HG02571 (cell line): ENCODE measurements at regions not wholly inside any gene's neighbourhood (a gene's known extent, or its start where the extent isn't known, plus 50 kb on each side); places are given as distances from the start of the nearest gene placed in this dataset.
"Not testable (repeated sequence)": the region's sequence is repeated elsewhere in the genome, so short reads cannot be mapped to it uniquely, and the experiment has no call there.

Source experiments
- ATAC-seq: cut with Tn5 transposase; IDR thresholded peaks from one replicate; pipeline ENCODE4 v1.9.1; 2021; ENCODE audit warnings: mild to moderate bottlenecking, moderate library complexity; ENCODE audit not compliant: unreplicated experiment

- not testable (repeated sequence) for ATAC-seq
Observed at GRCh38 chr14:105600195-105600938, 74.0 kb downstream of the TMEM121 start.

DNA sequence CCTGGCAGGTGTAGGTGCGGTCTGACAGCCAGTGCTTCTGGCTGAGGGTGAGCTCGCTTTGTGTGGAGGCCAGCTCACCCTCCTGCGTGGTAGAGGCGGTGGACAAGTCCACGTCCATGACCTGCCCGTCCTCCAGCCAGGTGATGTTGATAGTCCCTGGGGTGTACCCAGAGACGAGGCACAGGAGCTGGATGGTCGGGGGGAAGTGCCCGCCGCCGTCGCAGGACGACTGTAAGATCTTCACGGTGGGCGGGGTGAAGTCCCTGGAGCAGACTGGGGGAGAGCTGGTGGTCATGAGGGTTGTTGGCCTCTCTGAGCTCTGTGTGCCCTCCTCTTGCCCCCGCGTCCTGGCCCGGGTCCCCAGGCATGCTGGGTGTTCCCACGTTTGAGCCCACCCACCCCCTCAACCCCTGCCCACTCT is 74.6 kb downstream of the TMEM121 start:
- ATAC-seq = no peak

DNA sequence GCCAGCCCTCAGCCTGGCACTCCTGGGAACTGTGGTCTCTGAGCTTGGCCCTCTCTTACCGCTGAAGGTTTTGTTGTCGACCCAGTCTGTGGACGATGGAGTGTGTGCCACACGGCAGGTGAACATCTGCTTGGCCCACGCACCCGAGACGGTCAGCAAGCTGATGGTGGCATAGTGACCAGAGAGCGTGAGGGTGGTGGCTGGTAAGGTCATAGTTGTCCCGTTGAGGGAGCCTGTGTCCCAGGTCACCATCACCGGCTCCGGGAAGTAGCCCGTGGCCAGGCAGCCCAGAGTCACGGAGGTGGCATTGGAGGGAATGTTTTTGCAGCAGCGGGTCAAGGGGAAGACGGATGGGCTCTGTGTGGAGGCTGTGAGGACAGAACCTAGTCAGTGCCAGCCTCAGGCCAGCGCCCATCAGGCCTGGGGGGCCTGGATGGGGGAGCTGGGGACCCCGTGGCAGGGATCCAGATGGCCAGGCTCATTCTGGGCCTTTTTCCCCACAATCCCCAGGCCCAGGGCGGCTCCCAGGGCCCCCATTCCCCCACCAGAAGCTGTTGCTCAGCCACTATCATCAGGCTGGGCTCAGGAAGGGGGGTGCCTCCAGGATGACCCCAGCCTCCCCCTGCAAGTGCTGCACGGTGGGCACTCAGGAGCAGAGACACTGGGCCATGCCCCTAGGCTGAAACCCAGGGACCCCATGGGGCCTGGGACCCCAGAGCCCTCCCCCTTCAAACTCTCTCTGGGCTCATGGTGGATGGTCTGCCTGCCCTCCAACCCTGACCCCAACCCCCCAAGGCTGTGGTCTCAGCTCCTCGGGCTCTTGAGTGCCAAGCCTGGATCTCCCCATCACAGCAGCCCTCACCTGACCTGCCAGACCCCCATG is 75.2 kb downstream of the TMEM121 start:
- ATAC-seq = no peak

DNA sequence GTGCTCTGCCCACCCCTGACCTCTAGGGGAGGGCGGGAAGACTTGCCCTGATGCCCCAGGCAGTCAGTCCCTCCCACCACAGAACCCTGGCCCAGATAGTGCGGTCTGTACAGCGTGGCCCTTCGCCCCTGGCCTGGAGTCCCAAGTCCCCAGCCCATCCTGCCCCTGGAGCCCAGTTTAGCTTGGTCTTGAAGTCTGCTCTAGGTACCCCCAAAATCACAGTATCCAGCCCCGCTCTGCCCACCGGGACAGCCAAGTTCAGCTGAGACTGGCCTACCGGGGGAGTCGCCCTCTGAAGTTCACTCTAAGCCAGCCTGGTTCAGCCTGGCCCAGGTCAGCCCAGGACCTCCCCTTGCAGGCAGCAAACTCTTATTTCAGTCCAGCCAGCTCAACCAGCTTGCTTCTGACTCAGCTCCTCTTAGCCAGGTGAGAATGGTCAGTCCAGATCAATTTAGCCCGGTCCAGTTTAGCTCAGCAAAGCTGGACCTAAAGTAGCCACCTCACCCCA is 75.9 kb downstream of the TMEM121 start:
- no peak for ATAC-seq

- no peak for ATAC-seq
Observed at GRCh38 chr14:105602799-105603793, 76.7 kb downstream of the TMEM121 start.

GRCh38 chr14:105604531-105605463 is 78.4 kb downstream of the TMEM121 start:
- not testable (repeated sequence) for ATAC-seq

DNA sequence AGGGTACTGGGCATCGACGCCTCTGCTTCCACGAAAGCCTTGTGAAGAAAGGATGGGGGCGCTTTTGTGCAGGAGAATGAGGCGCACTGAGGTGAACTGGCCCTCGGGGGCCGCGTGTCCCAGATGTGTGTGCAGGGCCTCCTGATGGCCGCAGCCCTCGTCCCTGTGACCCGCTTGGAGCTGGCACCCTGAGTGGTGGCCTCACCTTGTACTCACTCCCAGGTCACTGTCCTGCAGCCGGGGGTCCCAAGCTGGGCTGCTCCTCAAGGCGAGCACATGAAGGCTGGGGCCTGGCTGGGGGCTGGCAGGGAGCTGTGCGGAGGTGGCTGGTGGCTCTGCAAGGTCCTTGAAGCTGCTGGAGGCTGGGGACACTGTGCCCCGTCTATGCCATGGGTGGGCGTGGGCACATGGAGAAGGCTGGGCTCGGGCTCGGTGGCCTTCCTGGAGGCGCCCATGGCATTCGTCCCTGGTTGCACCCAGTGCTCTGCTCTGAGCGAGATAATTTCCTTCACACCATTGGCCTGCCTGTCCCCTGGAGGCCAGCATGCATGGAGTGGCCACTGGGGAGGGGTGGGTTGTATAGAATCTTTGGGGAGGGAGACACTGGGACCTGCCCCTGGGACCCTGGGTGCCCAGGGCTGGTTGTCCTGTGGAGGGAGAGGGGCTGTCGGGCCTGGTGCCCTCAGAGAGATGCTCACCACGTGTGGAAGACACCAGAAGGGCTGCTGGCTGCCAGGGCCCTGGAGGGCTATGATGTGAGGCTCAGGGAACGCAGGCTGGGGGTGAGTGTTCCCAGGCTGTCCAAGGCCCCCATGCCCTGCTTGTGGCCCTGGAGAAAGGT is 79.3 kb downstream of the TMEM121 start:
- no peak for ATAC-seq

GRCh38 chr14:105606305-105606975 is 80.1 kb downstream of the TMEM121 start:
- ATAC-seq = not testable (repeated sequence)

DNA sequence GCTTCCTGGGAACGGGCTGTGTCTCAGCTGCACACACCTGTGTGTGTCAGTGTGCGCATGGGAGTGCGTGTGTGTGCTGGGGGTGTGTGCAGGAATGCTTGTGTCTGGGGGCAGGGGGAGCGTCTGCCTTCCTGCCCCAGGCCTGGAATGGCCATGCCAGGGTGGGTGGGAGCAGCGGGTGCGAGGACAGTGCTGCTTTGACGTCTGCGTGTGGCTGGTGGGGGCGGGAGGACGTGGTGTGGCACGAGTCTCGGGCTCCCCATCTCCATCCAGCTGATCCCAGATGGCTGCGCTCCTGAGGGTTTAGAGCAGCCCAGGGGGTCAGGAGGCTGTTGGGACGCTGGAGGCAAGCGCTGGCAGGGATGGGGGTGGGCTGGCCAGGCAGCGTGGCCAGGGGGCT is 80.6 kb downstream of the TMEM121 start:
- not testable (repeated sequence) for ATAC-seq

DNA sequence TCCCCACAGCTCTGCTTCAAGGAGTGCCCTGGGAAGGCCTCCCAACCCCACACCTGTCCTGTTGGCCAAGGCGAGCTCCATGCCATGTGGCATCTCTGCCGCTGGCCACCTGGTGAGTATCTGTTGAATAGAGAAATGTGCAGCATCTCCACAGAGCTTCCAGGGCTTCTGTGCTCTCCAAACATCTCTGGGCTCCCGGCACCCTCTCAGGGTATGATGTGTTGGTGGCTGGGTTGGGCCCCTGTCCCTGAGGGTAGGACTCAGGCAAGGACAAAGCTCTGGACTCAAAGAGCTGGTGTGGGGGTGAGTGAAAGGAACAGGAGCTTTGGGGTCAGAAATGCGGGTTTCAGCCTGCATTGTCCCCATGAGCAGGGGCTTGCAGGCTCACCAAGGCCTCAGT is 88.6 kb downstream of the TMEM121 start:
- ATAC-seq = not testable (repeated sequence)

DNA sequence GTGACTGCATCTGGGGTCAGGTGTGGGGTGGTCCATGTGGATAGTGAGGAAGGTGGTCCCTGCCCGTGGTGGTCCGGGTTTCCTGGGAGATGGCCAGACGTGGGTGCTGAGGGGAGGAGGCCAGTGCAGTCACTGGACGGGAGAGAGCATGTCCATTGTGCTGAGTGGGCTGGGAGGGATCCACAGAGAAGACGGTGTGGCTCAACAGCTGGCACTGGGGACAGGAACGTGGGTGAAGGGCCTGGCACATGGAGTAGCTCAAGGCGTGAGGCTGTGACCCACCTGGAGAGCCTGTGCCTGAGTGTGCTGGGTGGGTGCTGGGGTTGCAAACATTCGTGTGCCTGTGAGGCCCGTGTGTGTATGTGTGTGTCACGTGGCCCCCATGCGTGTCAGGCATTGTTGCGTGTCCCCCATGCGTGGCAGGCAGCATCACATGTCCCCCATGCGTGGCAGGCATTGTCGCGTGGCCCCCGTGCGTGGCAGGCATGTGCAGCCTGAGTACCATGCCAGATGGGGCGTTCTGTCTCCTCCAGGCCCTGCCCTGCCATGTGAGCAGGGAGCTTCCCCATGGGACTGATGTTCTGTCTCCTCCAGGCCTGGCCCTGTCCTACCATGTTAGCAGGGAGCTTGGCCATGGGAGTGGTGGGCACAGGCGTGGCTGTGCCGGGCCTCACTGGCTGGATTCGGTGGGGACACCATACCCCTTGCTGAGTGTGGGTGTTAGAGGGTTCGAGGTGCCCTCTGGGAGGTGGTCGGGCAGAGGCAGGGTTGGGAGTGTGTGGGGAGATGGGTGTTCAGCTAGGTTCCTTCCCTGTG is 89.8 kb downstream of the TMEM121 start:
- ATAC-seq = not testable (repeated sequence)

GRCh38 chr14:105616802-105617192 is 90.4 kb downstream of the TMEM121 start:
- no peak for ATAC-seq

DNA sequence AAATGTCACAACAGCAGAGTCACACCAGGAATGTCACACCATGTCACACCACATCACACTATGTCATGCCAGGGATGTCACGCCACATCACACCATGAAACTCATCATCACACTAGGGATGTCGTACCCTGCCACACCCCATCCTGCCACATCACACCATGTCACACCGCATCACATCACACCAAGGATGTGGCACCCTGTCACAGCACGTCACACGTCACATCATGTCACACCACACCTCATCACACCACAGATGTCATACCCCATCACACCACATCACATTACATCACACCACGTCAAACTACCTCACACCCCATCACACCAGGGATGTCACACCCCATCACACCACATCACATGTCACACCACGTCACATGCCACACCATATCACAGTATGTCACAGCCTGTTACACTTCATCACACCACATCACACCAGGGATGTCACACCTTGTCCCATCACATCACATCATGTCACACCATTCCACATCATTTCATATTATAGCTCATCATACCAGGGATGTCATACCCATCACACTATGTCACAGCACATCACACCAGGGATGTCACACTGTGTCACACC is 90.9 kb downstream of the TMEM121 start:
- no peak for ATAC-seq

DNA sequence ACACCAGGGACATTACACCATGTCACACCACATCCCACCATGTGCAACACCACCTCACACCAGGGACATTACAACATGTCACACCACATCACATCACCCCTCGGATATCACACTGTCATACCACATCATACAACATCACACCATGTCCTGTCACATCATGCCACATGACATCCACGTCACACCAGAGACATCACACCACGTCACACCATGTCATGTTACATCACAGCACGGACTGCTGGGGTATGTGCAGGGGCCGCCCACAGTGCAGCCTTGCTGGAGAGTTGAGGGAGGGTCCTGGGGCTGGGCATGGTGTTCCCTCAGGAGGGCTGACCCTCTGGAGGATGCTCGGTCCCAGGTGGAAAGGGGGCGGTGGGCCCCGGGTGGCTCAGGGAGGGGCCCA is 91.4 kb downstream of the TMEM121 start:
- ATAC-seq = not testable (repeated sequence)

- not testable (repeated sequence) for ATAC-seq
Observed at GRCh38 chr14:105619324-105619723, 92.9 kb downstream of the TMEM121 start.

GRCh38 chr14:105620178-105620864 is 93.9 kb downstream of the TMEM121 start:
- ATAC-seq = not testable (repeated sequence)
